ENCODE measurements at regions not wholly inside any gene's neighbourhood (a gene's known extent, or its start where the extent isn't known, plus 50 kb on each side); places are given as distances from the start of the nearest gene placed in this dataset.

- DNase-seq (ENCODE audit: low read depth) = no peak
- H3K4me3 ChIP-seq (ENCODE audit: low read length) = no peak overlapping the region
- TF ChIP-seq CTCF (conservative IDR thresholded peaks at IDR 0.05; ENCODE audit: low read length) = no peak
Measured at GRCh38 chr6:19319005-19319404, 518.2 kb upstream of the ID4 start.

- no peak for DNase-seq (ENCODE audit: low read depth)
- H3K4me3 ChIP-seq (ENCODE audit: low read length) = no peak overlapping the region
- no peak for TF ChIP-seq CTCF (conservative IDR thresholded peaks at IDR 0.05; ENCODE audit: low read length)
Measured at GRCh38 chr6:19320111-19320581, 517.0 kb upstream of the ID4 start.

- DNase-seq (ENCODE audit: low read depth) = peak; percentile 83
- no peak overlapping the region for H3K4me3 ChIP-seq (ENCODE audit: low read length)
- TF ChIP-seq CTCF (conservative IDR thresholded peaks at IDR 0.05; ENCODE audit: low read length) = peak; percentile 38
Measured at GRCh38 chr6:19322691-19323485, 514.3 kb upstream of the ID4 start.

- DNase-seq (ENCODE audit: low read depth) = no peak
- H3K4me3 ChIP-seq (ENCODE audit: low read length) = no peak overlapping the region
- no peak for TF ChIP-seq CTCF (conservative IDR thresholded peaks at IDR 0.05; ENCODE audit: low read length)
Measured at GRCh38 chr6:19324376-19324775, 512.8 kb upstream of the ID4 start.

- no peak for TF ChIP-seq CTCF (conservative IDR thresholded peaks at IDR 0.05; ENCODE audit: low read length)
- DNase-seq (ENCODE audit: low read depth) = peak; percentile 70
- no peak overlapping the region for H3K4me3 ChIP-seq (ENCODE audit: low read length)
Measured at GRCh38 chr6:19325335-19325789, 511.8 kb upstream of the ID4 start.

GRCh38 chr6:19327241-19327640 is 509.9 kb upstream of the ID4 start:
- no peak overlapping the region for H3K4me3 ChIP-seq (ENCODE audit: low read length)
- peak; percentile 40 for DNase-seq (ENCODE audit: low read depth)
- TF ChIP-seq CTCF (conservative IDR thresholded peaks at IDR 0.05; ENCODE audit: low read length) = no peak

GRCh38 chr6:19327661-19328060 is 509.5 kb upstream of the ID4 start:
- TF ChIP-seq CTCF (conservative IDR thresholded peaks at IDR 0.05; ENCODE audit: low read length) = no peak
- H3K4me3 ChIP-seq (ENCODE audit: low read length) = no peak overlapping the region
- DNase-seq (ENCODE audit: low read depth) = no peak
